ENCODE measurements at regions not wholly inside any gene's neighbourhood (a gene's known extent, or its start where the extent isn't known, plus 50 kb on each side); places are given as distances from the start of the nearest gene placed in this dataset.

DNA sequence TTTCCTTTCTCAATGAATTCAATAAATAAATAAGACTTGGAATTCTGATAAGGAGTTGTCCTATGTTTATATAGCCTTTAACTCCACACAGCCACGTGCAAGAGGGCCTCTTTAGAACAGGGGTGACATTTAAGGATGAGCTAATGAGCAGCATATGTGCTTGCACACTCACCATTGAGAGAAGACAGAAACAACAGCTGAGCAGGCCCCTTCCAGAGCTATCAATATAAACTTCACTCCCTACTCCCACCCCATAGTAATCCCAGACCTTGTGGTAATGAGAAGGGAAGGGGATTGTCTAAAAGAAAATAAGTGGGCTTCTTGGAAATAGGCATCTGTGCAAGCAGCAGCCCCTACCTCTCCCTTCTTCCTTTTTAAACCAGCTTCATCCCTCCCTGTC is 176.0 kb downstream of the SEC16B start:
- Histone ChIP-seq H3K9ac (ENCODE audit: low read length) (no peak overlapping the region), H2AFZ (ENCODE audit: insufficient read depth, low read depth, low read length, poor library complexity, severe bottlenecking) (no peak overlapping the region), H3K27ac (ENCODE audit: low read length in 2 of 2) (no peak overlapping the region), H3K4me2 (replicated peaks; ENCODE audit: low read depth, low read length, poor library complexity, severe bottlenecking) (no peak overlapping the region), H3K4me1 (ENCODE audit: control insufficient read depth in 2 of 2, insufficient read depth in 2 of 2, low read length in 2 of 2) (no peaks in the 10 kb centered on the region), H4K20me1 (ENCODE audit: control insufficient read depth, insufficient read depth, low read length, poor library complexity, severe bottlenecking) (no peaks in the 10 kb centered on the region), H3K27me3 (replicated peaks in 1 of 4; ENCODE audit: control extremely low read depth in 1 of 4, control insufficient read depth in 3 of 4, insufficient read depth in 4 of 4, low read length in 3 of 4) (no peaks in the 10 kb centered on the region), H3K4me3 (ENCODE audit: control extremely low read depth in 1 of 5, extremely low read depth in 1 of 5, insufficient read depth in 1 of 5, low read depth in 2 of 5, low read length in 4 of 5) (no peak overlapping the region), H3K79me2 (ENCODE audit: control insufficient read depth, insufficient read depth, low read length) (no peaks in the 10 kb centered on the region), H3K9me3 (ENCODE audit: control extremely low read depth in 1 of 3, control insufficient read depth in 2 of 3, insufficient read depth in 1 of 3, low read length in 2 of 3) (peaks cover 0 to 11% (median 0%) of the 10 kb centered on the region in 3 donors), H3K36me3 (replicated peaks in 1 of 2; ENCODE audit: control extremely low read depth in 1 of 2, control insufficient read depth in 1 of 2, extremely low read depth in 1 of 2, insufficient read depth in 2 of 2, low read length in 1 of 2) (no peaks in the 10 kb centered on the region)
- CTCF ChIA-PET = no interaction called here
- TF ChIP-seq CTCF (IDR thresholded peaks at IDR 0.05) = no peak
- Mint-ChIP-seq H3K9me3 (ENCODE audit: insufficient read depth) (no peaks in the 10 kb centered on the region), H3K27ac (no peak overlapping the region), H3K4me3 (no peak overlapping the region), H3K4me1 (no peaks in the 10 kb centered on the region), H3K27me3 (peaks cover 3% of the 10 kb centered on the region)
- no peak for DNase-seq
- intact Hi-C loops (cut with micrococcal nuclease) = no loop called here
- POLR2A ChIA-PET = no interaction called here
- WGBS (ENCODE audit: insufficient coverage) = no CpG with 5 or more reads among the region's 1 CpG
- no peak for ATAC-seq (ENCODE audit: low read depth)

GRCh38 chr1:177790566-177790965 is 179.3 kb downstream of the SEC16B start:
- no peaks in the 10 kb centered on the region for H3K9me3 Mint-ChIP-seq (ENCODE audit: insufficient read depth)

More at GRCh38 chr1:177790566-177790965, 179.3 kb downstream of the SEC16B start:
- ChIA-PET POLR2A (no interaction called here), CTCF (no interaction called here)
- Histone ChIP-seq H3K9ac (ENCODE audit: low read length) (no peak overlapping the region), H3K4me2 (replicated peaks; ENCODE audit: low read depth, low read length, poor library complexity, severe bottlenecking) (no peak overlapping the region), H3K27me3 (replicated peaks in 1 of 4; ENCODE audit: control extremely low read depth in 1 of 4, control insufficient read depth in 3 of 4, insufficient read depth in 4 of 4, low read length in 3 of 4) (no peaks in the 10 kb centered on the region), H3K9me3 (ENCODE audit: control extremely low read depth in 1 of 3, control insufficient read depth in 2 of 3, insufficient read depth in 1 of 3, low read length in 2 of 3) (peaks cover 0 to 11% (median 0%) of the 10 kb centered on the region in 3 donors), H3K4me1 (ENCODE audit: control insufficient read depth in 2 of 2, insufficient read depth in 2 of 2, low read length in 2 of 2) (no peaks in the 10 kb centered on the region), H3K36me3 (replicated peaks in 1 of 2; ENCODE audit: control extremely low read depth in 1 of 2, control insufficient read depth in 1 of 2, extremely low read depth in 1 of 2, insufficient read depth in 2 of 2, low read length in 1 of 2) (no peaks in the 10 kb centered on the region), H3K27ac (ENCODE audit: low read length in 2 of 2) (no peak overlapping the region), H3K79me2 (ENCODE audit: control insufficient read depth, insufficient read depth, low read length) (no peaks in the 10 kb centered on the region), H3K4me3 (ENCODE audit: control extremely low read depth in 1 of 5, extremely low read depth in 1 of 5, insufficient read depth in 1 of 5, low read depth in 2 of 5, low read length in 4 of 5) (no peak overlapping the region), H4K20me1 (ENCODE audit: control insufficient read depth, insufficient read depth, low read length, poor library complexity, severe bottlenecking) (no peaks in the 10 kb centered on the region), H2AFZ (ENCODE audit: insufficient read depth, low read depth, low read length, poor library complexity, severe bottlenecking) (no peak overlapping the region)
- TF ChIP-seq EZH2 (IDR thresholded peaks at IDR 0.05; ENCODE audit: borderline replicate concordance, insufficient read depth, low read depth, low read length, poor library complexity, severe bottlenecking) (no peak), CTCF (IDR thresholded peaks at IDR 0.05) (no peak)
- H3K27ac Mint-ChIP-seq = no peak overlapping the region
- intact Hi-C loops (cut with micrococcal nuclease) = no loop called here
- no peak overlapping the region for H3K4me3 Mint-ChIP-seq
- H3K27me3 Mint-ChIP-seq = no peaks in the 10 kb centered on the region
- DNase-seq (no peak), ATAC-seq (ENCODE audit: low read depth) (no peak)
- H3K4me1 Mint-ChIP-seq = no peaks in the 10 kb centered on the region

All from B cell (primary cell).